Upper lobe of right lung (tissue), 1 donor: ENCODE measurements at regions not wholly inside any gene's neighbourhood (a gene's known extent, or its start where the extent isn't known, plus 50 kb on each side); places are given as distances from the start of the nearest gene placed in this dataset.

Source experiments
- ATAC-seq: fragments of 200-7000 bp; cut with Tn5 transposase; one replicate; pipeline ENCODE4 v1.9.1; 2020; ENCODE audit warnings: mild to moderate bottlenecking, moderate library complexity
- DNase-seq: peaks from one replicate; pipeline ENCODE4 v3.0.0-alpha.2; 2020
- H3K27ac ChIP-seq: fragments of 200-600 bp; one replicate; pipeline ENCODE4 v1.8.0; 2022
- H3K27me3 ChIP-seq: fragments of 200-600 bp; one replicate; pipeline ENCODE4 v1.8.0; 2022; ENCODE audit warnings: mild to moderate bottlenecking
- H3K36me3 ChIP-seq: fragments of 200-600 bp; one replicate; pipeline ENCODE4 v1.8.0; 2022
- H3K4me1 ChIP-seq: fragments of 200-600 bp; one replicate; pipeline ENCODE4 v1.8.0; 2022
- H3K4me3 ChIP-seq: fragments of 200-600 bp; one replicate; pipeline ENCODE4 v1.8.0; 2022; ENCODE audit warnings: mild to moderate bottlenecking
- H3K9me3 ChIP-seq: fragments of 200-600 bp; one replicate; pipeline ENCODE4 v1.8.0; 2022
- CTCF ChIP-seq: fragments of 200-600 bp; IDR thresholded peaks from one replicate; pipeline ENCODE4 v1.8.0; 2022; ENCODE audit warnings: antibody characterized with exemption
- intact Hi-C: fragments of 100-400 bp; cut with DNase I; formaldehyde crosslinking; loops from one replicate; pipeline ENCODE4 v1.11.0; 2022
- donor health status: DM: no; HTN: yes; CAD: no; lungs with severe emphysema.

- no peak for TF ChIP-seq CTCF
- intact Hi-C loops = no loop called here
- DNase-seq (no peak), ATAC-seq (no peak)
- Histone ChIP-seq H3K9me3 (no peaks in the 10 kb centered on the region), H3K27me3 (peaks cover 28% of the 10 kb centered on the region), H3K4me3 (no peak overlapping the region), H3K36me3 (no peaks in the 10 kb centered on the region), H3K4me1 (peaks cover 5% of the 10 kb centered on the region), H3K27ac (no peak overlapping the region)
Measured at GRCh38 chr15:60154764-60155325, 150.7 kb downstream of the FOXB1 start.

GRCh38 chr15:60155661-60156060 is 151.6 kb downstream of the FOXB1 start:
- Histone ChIP-seq H3K27me3 (peaks cover 26% of the 10 kb centered on the region), H3K4me1 (peaks cover 5% of the 10 kb centered on the region), H3K36me3 (no peaks in the 10 kb centered on the region), H3K4me3 (no peak overlapping the region), H3K9me3 (no peaks in the 10 kb centered on the region), H3K27ac (no peak overlapping the region)
- no peak for TF ChIP-seq CTCF
- ATAC-seq (no peak), DNase-seq (no peak)
- intact Hi-C loops = no loop called here

- no peak for TF ChIP-seq CTCF
- Histone ChIP-seq H3K36me3 (no peaks in the 10 kb centered on the region), H3K27me3 (peaks cover 22% of the 10 kb centered on the region), H3K9me3 (no peaks in the 10 kb centered on the region), H3K27ac (no peak overlapping the region), H3K4me1 (no peaks in the 10 kb centered on the region), H3K4me3 (no peak overlapping the region)
- DNase-seq (no peak), ATAC-seq (no peak)
- intact Hi-C loops = no loop called here
Measured at GRCh38 chr15:60160909-60161308, 156.8 kb downstream of the FOXB1 start.

GRCh38 chr15:60161704-60162103 is 157.6 kb downstream of the FOXB1 start:
- intact Hi-C loops = no loop called here
- DNase-seq = no peak
- ATAC-seq = no peak
- H3K9me3 ChIP-seq = no peaks in the 10 kb centered on the region
- no peak overlapping the region for H3K4me3 ChIP-seq
- no peaks in the 10 kb centered on the region for H3K4me1 ChIP-seq
- H3K36me3 ChIP-seq = no peaks in the 10 kb centered on the region
- peaks cover 22% of the 10 kb centered on the region for H3K27me3 ChIP-seq
- H3K27ac ChIP-seq = no peak overlapping the region
- no peak for TF ChIP-seq CTCF

- no peak overlapping the region for H3K27ac ChIP-seq
- H3K9me3 ChIP-seq = no peaks in the 10 kb centered on the region
- no peak for DNase-seq
- H3K27me3 ChIP-seq = peaks cover 22% of the 10 kb centered on the region
- H3K4me3 ChIP-seq = no peak overlapping the region
- ATAC-seq = no peak
- TF ChIP-seq CTCF = no peak
- intact Hi-C loops = no loop called here
- no peaks in the 10 kb centered on the region for H3K36me3 ChIP-seq
- no peaks in the 10 kb centered on the region for H3K4me1 ChIP-seq
Measured at GRCh38 chr15:60162251-60162967, 158.3 kb downstream of the FOXB1 start.
